ENCODE measurements at regions not wholly inside any gene's neighbourhood (a gene's known extent, or its start where the extent isn't known, plus 50 kb on each side); places are given as distances from the start of the nearest gene placed in this dataset.

- no peaks in the 10 kb centered on the region for H3K36me3 ChIP-seq (ENCODE audit: control insufficient read depth in 2 of 4, insufficient read depth in 4 of 4, low read length in 3 of 4)
- no peak overlapping the region for H3K18ac ChIP-seq (ENCODE audit: extremely low read depth, low read length)
- H2BK5ac ChIP-seq (ENCODE audit: low read depth, low read length) = no peak overlapping the region
- 92% methylated on average over 4 of the region's 4 CpGs; no CpG with 5 or more reads in 1 of the 2 experiments for WGBS, 2 experiments (ENCODE audit: extremely low coverage in 1 of 2, insufficient coverage in 1 of 2, insufficient read length in 1 of 2, insufficient replicate concordance in 2 of 2, low coverage in 1 of 2, low lambda C conversion rate in 2 of 2, missing lambda C conversion rate in 1 of 2)
- H4K5ac ChIP-seq (ENCODE audit: insufficient read length, low read depth, low read length) = no peak overlapping the region
- no peak overlapping the region for H2AFZ ChIP-seq (ENCODE audit: low read length)
- H3K4me2 ChIP-seq (ENCODE audit: insufficient read depth in 1 of 2, low read depth in 2 of 2, low read length in 2 of 2) = no peak overlapping the region
- ChIA-PET CTCF (ENCODE audit: partially characterized antibody) (no interaction called here), POLR2A (ENCODE audit: partially characterized antibody) (no interaction called here)
- H4K20me1 ChIP-seq (replicated peaks in 1 of 2; ENCODE audit: control insufficient read depth in 1 of 2, insufficient read depth in 2 of 2, low read length in 2 of 2) = no peaks in the 10 kb centered on the region
- no peaks in the 10 kb centered on the region for H3K79me1 ChIP-seq (ENCODE audit: low read depth, low read length)
- no peak overlapping the region for H3K23ac ChIP-seq (ENCODE audit: insufficient read length)
- H3K4ac ChIP-seq (replicated peaks; ENCODE audit: insufficient read length, low read depth, low read length) = no peak overlapping the region
- no peak overlapping the region for H2BK20ac ChIP-seq (ENCODE audit: low read length)
- H3K9ac ChIP-seq (replicated peaks in 1 of 4; ENCODE audit: extremely low read depth in 1 of 4, low read depth in 3 of 4, low read length in 3 of 4) = no peak overlapping the region
- DNase-seq (ENCODE audit: low read depth in 1 of 2, low spot score in 2 of 2) (no peak), FAIRE-seq (no peak)
- H4K91ac ChIP-seq (replicated peaks; ENCODE audit: insufficient read length, low read length) = no peak overlapping the region
- no peak overlapping the region for H4K8ac ChIP-seq (ENCODE audit: extremely low read depth, insufficient read depth, low read length)
- H3K9me3 ChIP-seq (ENCODE audit: insufficient read depth in 2 of 2, low read depth in 1 of 2, low read length in 1 of 2) = 0 out of 4 replicates have a peak, but pooled peaks cover 0 to 3% of the 10 kb centered on the region in 2 experiments
- H3K14ac ChIP-seq (ENCODE audit: insufficient read length) = no peak overlapping the region
- H3K79me2 ChIP-seq (ENCODE audit: control insufficient read depth in 1 of 2, insufficient read depth in 2 of 2, low read length in 2 of 2) = no peaks in the 10 kb centered on the region
- H3K4me3 ChIP-seq (ENCODE audit: extremely low read depth in 1 of 4, insufficient read depth in 2 of 4, low read depth in 3 of 4, low read length in 4 of 4) = no peak overlapping the region
- H2BK120ac ChIP-seq (replicated peaks; ENCODE audit: low read depth, low read length) = no peak overlapping the region
- no peak overlapping the region for H2AK5ac ChIP-seq (ENCODE audit: low read depth, low read length)
- no peak overlapping the region for H3K27ac ChIP-seq (ENCODE audit: low read depth, low read length)
- no peaks in the 10 kb centered on the region for H3K23me2 ChIP-seq (ENCODE audit: low read depth, low read length)
- H3K27me3 ChIP-seq (replicated peaks in 1 of 4; ENCODE audit: control insufficient read depth in 3 of 4, extremely low read depth in 1 of 4, insufficient read depth in 3 of 4, low read length in 3 of 4) = no peaks in the 10 kb centered on the region
- no peak overlapping the region for H2BK12ac ChIP-seq (ENCODE audit: low read depth, low read length)
- no peaks in the 10 kb centered on the region for H3K4me1 ChIP-seq (replicated peaks in 1 of 4; ENCODE audit: control insufficient read depth in 3 of 4, insufficient read depth in 4 of 4, low read length in 3 of 4)
- H2BK15ac ChIP-seq (ENCODE audit: low read length) = no peak overlapping the region
- H3K56ac ChIP-seq (replicated peaks; ENCODE audit: insufficient read length, low read depth, low read length) = no peak overlapping the region
- no peak for TF ChIP-seq MAX (IDR thresholded peaks at IDR 0.05)
- no peak for TF ChIP-seq USF2 (IDR thresholded peaks at IDR 0.05; ENCODE audit: low read length)
- no peak for TF ChIP-seq CHD2 (IDR thresholded peaks at IDR 0.05; ENCODE audit: low read length)
- TF ChIP-seq RBBP5 (IDR thresholded peaks at IDR 0.05; ENCODE audit: borderline replicate concordance, low read depth, low read length) = no peak
- TF ChIP-seq CHD1 (IDR thresholded peaks at IDR 0.05; ENCODE audit: low read depth, low read length) = no peak
- TF ChIP-seq SP1 (IDR thresholded peaks at IDR 0.05; ENCODE audit: low read depth, low read length) = no peak
- TF ChIP-seq EP300 (IDR thresholded peaks at IDR 0.05; ENCODE audit: borderline replicate concordance in 1 of 2, low read depth in 2 of 2, low read length in 2 of 2) = no peak
- TF ChIP-seq TBP (IDR thresholded peaks at IDR 0.05; ENCODE audit: low read depth, low read length) = no peak
- TF ChIP-seq TEAD4 (IDR thresholded peaks at IDR 0.05; ENCODE audit: low read depth, low read length) = no peak
- no peak for TF ChIP-seq RNF2 (IDR thresholded peaks at IDR 0.05; ENCODE audit: borderline replicate concordance, low read depth, low read length, missing control alignments, poor library complexity, severe bottlenecking)
- no peak for TF ChIP-seq GTF2F1 (IDR thresholded peaks at IDR 0.05; ENCODE audit: borderline replicate concordance, low read depth, low read length)
- TF ChIP-seq ATF3 (IDR thresholded peaks at IDR 0.05; ENCODE audit: insufficient read depth, low read depth, low read length) = no peak
- no peak for TF ChIP-seq SUZ12 (IDR thresholded peaks at IDR 0.05; ENCODE audit: low read length)
Observed at GRCh38 chr5:63409737-63410136, 552.5 kb downstream of the HTR1A start.

Data from H1 (cell line).